Right lobe of liver (tissue), 4 donors: ENCODE measurements at regions not wholly inside any gene's neighbourhood (a gene's known extent, or its start where the extent isn't known, plus 50 kb on each side); places are given as distances from the start of the nearest gene placed in this dataset.

Experiments
- POLR2A ChIP-seq: fragments of 450-650 bp; IDR thresholded peaks from one replicate; pipeline ENCODE4 v1.6.1; 2017; ENCODE audit warnings: antibody characterized with exemption, mild to moderate bottlenecking
- TF ChIP-seq, protein P1 (sequence below), 4 donors: fragments of 200-600 bp in 3 of 4; fragments of 450-650 bp in 1 of 4; IDR thresholded peaks; one replicate each; pipeline versions ENCODE4 v1.5.1 to v1.8.0; 2016 to 2022; ENCODE audit warnings: antibody characterized with exemption in 4 of 4, mild to moderate bottlenecking in 2 of 4
- donor health status: DM: no; HTN: no; CAD: no.
- donor health status: DM: no; HTN: no; CAD: no.
- donor health status: DM: no; HTN: yes; CAD: no.

DNA sequence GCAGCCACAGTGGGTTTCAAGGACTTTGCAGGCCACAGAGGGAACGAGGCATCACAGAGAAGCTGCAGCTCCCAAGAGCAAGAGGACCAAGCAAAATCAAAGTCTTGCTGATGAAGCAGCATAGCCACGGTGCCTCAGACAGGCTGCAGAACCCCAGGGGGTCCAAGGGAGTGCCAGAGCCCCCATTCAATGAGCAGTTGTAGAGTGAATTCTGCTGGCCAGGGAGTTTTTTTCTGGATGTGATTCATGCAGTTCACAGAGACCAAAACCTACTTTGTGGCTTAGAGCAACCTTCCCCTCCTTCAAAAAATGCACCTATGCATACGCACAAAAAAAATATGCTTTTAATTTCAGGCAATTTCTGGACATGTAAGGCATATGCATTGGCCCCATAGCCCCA, 409.0 kb downstream of the VPS13C start:
- TF ChIP-seq, protein P1, sequence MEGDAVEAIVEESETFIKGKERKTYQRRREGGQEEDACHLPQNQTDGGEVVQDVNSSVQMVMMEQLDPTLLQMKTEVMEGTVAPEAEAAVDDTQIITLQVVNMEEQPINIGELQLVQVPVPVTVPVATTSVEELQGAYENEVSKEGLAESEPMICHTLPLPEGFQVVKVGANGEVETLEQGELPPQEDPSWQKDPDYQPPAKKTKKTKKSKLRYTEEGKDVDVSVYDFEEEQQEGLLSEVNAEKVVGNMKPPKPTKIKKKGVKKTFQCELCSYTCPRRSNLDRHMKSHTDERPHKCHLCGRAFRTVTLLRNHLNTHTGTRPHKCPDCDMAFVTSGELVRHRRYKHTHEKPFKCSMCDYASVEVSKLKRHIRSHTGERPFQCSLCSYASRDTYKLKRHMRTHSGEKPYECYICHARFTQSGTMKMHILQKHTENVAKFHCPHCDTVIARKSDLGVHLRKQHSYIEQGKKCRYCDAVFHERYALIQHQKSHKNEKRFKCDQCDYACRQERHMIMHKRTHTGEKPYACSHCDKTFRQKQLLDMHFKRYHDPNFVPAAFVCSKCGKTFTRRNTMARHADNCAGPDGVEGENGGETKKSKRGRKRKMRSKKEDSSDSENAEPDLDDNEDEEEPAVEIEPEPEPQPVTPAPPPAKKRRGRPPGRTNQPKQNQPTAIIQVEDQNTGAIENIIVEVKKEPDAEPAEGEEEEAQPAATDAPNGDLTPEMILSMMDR (IDR thresholded peaks at IDR 0.05) = no peak
- no peak for TF ChIP-seq POLR2A
